Hypothalamus (tissue), 51 donors: ENCODE measurements at regions not wholly inside any gene's neighbourhood (a gene's known extent, or its start where the extent isn't known, plus 50 kb on each side); places are given as distances from the start of the nearest gene placed in this dataset.

Source experiments
- DNase-seq, 51 donors: peaks; one replicate each; lab custom pipeline; 2025; lab: John Stamatoyannopoulos, UW

DNA sequence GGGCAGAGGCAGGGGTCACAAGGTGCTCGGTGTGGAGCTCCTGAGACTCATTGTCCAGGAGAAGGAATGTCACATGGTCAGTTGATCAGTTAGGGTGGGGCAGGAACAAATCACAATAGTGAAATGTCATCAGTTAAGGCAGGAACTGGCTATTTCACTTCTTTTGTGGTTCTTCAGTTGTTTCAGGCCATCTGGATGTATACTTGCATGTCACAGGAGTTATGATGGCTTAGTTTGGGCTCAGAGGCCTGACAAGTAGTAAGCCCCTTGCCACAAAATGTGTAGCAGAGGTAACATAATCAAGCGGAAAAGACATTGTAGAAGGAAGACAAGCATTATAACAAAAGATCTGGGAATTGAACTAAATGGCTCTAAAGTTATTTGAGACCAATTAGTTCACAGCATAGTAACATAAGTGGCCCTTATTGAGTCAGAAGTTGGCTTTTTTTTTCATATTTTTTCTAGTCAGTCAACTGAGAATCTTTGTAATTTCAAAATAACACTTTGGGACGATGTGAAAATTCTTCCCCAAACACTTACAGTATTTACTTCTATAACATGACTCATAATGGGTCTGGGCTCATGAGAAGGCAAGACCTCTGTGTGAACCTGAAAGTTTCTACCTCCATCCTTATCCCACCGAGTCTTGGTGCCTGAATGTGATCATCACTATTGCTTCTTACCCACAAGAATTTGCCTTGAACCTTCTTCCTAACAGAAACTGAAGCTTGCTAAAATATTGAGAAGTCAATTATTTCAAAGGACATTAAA lies 137.0 kb upstream of the DPT start:
- DNase-seq = no peak

DNA sequence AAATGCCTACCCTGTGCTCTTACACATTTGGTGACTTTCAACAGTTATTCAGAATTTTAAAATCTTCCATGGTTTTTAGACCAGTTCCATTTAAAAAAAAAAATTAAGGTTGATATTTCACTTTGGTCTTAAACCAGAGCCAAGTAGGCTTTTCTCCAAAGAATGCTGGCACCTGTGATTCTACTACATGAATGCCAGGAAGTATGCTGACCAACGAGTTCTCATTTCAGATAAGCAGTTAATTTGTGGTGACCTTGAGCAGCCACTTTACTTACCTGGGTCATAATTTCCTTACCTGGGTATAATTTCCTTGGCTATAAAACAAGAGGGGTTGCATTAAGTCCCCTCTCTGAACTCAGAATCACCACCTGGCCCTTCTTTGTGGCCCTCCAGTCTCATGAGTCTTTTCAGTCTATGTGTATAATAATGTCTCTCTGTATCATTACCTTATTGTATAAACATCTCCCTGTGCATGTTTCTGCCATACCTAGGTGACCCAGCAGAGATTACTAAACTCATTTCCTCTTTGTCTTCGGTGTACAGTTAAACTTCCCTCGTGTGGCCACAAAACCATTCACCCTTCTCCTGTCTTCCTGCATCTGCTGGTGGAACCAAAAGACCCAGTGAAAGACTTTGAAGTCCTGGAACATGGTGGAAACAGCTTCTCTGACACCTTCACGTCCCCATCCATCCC lies 139.1 kb upstream of the DPT start:
- DNase-seq = no peak

DNA sequence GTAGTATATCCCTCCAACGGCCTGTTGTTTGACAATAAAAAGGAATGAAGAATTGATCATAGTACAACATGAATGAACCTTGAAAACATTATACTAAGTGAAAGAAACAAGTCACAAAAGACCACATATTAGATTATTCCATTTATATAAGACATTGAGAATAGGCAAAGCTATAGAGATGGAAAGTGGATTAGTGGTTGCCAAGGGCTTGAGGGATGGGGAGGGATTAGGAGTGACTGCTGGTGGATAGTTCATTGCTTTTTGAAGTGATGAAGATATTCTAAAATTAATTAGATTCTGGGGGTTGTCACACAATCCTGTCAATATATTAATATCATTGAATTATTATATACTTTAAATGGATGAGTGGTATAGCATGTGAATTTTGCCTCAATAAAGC lies 142.5 kb upstream of the DPT start:
- no peak for DNase-seq

DNA sequence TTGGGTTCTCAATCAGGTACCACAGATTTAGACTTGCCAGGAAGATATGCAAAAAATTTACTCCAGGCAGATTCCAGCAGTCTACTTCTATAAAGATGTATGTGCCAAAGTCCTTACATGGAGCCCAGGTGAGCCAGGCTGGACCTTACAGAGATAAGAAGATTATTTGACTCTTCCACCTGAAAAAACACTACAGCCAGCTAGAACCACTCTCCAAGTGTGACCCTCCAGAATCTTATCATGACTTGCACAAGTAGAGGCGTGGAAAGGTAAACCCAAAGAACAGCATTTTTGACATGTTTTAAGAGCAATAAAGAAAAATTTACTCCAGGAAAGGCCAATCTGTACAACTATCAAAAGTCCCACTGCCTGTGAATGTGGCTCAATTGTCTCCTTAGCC lies 146.8 kb upstream of the DPT start:
- DNase-seq = no peak

DNA sequence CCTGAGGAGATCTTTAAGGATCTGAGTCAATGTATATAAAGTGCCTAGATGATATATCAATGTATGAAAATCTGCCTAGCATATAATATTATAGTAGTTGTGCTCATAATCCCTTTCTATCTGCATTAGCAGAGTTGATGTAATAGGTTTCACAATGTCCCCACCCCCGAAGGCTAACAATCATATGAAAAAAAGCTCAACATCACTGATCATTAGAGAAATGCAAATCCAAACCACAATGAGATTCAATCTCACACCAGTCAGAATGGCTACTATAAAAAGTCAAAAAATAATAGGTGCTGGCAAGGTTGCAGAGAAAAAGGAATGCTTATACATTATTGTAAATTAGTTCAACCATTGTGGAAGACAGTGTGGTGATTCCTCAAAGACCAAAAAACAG lies 147.8 kb upstream of the DPT start:
- DNase-seq = no peak

DNA sequence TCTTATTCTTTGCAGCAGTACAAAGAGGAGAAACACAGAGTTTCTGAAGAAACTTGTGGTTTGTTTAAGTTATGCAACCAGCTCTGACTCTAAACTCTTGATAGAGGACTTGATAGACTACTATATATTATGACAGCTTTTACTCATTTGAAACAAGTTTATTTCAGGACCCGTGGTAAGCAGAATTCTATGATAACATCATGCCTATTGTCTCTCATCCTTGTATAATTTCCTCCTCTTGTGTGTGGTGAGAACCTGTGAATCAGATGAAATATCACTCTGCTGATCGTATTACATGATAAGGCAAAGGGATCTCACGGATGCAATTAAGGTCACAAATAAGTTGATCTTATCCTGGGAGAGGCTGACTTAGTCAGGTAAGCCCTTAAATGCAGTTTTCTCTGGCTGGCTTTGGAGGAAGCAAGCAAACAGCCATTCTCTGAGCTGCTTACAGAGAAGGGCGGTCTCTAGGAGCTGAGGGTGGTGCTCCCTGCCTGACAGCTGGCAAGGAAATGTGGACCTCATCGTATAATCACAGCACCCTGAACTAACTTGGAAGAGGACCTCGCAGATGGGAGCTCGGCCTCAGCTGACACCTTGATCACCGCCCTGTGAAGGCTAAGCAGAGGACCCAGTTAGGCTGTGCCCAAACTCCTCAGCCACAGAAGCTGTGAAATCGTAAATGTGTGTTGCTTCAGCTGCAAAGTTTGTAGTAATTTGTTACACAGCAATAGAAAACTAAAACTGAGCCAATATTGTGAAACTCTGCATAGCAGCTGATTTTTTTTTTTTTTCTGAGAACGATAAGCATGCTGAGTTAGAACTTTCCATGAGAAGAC lies 151.1 kb upstream of the DPT start:
- DNase-seq = peak in 1 of 51 donors; percentile 1

DNA sequence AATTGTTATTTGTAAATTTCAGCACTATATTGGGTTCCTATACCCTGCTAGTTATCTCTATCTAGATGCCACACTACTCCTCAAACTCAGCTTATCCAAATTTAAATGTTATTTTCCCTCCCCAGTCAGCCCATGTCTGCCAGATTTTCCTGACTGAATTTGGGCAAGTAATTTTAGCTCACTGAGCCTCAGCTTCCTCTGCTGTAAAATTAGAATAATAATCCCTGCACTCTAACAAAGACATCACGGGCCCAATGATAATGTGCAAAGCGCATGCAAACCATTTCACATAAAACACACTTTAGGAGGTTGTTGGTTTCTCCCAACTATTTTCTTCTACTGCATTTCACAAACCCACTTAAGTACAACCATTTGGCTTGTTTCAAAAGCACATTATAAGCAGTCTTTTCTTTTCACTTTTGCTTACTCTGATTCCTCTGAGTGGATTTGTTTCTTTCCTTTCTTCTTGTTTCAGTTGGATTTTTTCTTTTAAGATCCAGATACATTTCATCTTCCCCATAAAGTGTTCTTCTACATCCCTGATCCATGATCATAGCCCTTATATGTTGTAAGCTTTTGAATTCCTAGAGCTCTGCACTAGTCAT lies 152.8 kb upstream of the DPT start:
- DNase-seq = no peak

DNA sequence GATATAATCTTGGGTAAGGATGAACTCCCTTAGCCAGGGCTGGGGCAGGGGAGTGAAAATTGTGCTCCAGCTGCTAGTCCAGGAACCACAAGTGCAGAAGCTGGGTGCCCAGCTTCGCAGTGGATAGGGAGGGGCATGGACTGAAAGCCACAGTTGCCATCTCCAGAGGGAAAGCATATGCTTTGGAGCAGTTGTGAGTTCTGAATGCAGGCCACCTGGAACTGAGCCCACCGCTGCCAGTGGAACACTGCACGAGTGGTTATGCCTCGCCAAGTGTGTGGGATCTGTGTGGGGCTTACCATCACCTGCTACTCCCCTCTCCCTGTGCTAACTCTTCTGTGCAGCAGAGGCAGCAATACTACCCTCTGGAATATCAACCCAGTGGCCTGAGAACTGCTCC lies 158.4 kb upstream of the DPT start:
- DNase-seq = no peak

DNA sequence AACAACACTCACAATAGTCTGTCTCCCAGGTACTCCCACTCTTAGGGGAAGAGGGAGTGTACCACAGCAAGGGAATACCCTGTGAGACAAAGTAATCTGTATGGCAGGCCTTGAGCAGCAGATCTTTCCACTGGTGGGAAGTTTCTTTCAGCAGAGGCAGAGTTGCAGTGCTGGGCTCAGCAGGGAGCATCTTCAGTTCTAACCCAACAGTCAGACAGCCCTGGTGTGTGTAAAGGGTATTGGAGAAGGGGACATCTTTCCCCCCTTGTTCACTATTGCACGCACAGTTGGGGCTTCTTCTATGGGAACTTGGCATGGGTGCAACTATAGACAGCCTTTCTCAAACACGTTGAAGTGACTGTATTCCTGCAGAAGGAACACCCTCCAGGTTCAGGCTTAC lies 159.4 kb upstream of the DPT start:
- DNase-seq = no peak

DNA sequence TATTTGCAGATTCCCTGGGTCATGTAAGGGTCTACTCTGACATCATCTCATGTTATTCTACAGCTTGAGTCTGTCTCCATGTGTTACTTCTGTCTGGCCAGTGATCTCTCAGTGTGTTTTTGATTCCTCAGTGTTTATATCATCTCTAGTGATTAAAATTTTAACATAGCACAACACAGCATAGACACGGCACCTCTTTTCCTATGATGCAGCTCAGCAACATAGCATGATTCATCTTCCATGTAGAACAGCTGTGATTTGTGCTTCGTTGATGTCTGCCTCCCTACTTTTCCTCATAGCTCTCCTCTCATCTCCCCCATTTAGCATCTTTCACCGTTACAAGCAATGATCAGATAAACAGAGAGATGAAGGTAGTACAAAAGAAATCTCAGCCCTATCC lies 163.9 kb upstream of the DPT start:
- DNase-seq = no peak

DNA sequence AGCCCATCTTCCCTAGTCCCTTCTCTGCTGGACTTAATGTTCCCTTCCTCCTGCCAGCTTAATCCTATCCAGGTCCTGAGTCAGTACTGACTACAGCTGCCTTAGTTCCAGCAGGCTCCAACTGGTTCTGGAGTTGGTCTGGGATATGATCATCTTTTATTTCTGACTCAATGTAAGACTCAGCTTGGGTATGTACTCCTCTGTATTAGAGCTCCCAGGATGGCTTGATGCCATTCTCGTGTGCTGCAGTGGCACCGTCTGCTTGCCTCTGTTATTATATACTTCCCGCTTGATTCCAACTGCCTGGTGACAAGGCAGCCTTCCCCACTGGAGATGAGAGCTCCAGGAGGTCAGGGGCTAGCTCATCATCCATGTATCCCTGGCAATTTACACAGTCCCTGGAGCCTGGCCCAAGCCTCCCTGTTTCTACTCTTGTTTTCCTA lies 164.4 kb upstream of the DPT start:
- peak in 1 of 51 donors; percentile 41 for DNase-seq

DNA sequence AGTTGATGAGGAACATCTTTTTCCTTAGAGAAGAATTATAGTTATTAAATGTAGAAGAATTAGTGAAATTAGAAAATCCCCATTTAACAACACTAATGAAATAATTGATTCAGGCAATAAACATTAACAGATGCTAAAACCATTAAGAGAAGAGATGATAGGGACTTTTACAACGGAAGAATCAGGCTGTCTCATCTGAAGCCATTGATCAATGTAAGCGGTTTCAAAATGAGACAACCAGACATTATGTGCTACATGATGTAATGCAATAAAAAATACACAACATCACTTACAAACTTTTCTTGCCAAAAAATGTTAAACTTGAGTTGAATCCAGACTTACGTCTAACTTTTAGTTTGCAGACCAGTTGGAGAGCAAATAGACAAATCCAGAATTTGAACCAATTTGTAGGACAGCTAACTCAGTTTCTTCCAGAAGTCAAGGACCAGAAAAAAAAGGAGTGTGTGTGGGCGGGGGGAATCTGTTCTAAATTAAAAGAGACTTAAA lies 165.4 kb upstream of the DPT start:
- no peak for DNase-seq

DNA sequence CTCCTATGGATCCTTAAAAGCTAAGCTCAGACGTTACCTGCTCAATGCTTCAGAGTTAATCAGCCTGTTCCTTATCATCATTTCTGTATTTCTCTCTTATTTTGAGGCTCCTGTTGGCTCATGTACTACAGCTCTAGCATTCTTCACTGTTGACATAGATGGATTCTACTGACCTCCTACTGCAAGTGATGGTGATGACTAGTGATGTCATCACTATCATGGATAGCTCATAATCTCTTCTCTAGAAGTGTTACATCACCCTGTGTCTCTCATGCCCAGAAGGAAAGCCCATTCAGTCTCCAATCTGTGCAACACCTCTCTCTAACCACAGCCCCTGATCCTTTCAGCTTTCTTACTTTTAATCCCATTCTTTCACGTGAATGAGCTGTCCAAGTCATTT lies 168.2 kb upstream of the DPT start:
- no peak for DNase-seq

DNA sequence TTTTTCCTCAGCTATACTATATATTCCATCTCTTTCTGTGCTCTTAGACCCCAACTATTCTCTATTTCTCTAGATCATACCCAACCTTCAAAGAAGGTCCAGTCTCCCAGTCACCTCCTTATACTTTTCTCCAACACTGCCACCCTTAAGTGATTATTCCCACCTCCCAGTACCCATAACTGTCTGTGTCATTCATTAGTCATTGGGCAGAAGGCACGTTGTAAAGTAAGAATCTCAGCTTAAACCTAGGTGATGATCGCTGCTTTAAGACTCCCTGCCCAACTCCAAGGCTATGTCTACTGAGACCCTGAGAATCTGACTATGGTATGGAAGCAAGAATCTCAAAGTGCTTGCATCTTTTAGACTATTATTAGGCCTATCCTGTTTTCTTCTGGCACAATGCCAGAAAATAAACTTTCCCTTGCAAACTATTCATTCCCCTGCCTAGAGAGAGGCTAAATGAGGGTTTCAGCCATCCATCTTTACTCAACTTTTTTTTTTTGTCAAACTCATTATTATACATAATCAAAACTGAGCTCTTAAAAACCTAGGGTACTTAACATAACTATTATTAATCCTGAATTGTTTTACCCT lies 174.3 kb upstream of the DPT start:
- no peak for DNase-seq

DNA sequence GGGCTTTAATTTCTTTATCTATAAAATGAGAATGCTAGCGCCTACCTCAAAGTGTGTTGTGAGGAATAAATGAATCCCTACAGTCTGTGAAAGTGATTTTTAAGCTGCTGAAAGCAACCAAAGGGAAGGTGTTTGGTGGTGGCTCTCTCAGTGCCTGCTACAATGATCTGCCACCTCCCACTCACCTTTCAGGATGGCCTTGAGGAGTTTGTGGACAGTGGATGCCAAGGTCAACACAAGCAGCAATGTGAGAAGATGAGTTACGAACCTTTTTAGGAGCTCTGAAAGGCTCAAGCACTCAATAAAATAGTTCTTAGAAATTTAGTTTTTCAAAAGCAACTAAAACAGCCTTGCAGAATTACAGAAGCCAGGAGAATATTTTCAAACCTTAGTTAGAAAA lies 176.6 kb upstream of the DPT start:
- no peak for DNase-seq

DNA sequence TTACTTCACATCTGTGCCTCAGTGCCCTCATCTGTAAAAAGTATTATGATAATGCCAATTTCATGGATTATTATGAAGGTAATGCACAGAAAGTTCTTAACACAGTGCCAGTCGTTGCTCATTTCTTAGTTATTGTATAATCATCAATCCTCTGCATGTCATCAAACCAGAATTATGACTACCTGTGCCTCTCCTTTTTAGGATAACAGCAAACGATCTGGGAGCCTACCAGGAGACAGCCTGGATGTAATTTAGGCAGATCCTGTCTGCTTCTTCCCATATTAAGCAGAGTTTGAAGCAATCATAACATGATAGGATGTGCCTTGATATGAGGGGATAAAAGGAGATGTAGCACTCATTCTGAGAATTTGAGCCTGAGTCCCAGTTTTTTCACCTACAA lies 177.4 kb upstream of the DPT start:
- no peak for DNase-seq

DNA sequence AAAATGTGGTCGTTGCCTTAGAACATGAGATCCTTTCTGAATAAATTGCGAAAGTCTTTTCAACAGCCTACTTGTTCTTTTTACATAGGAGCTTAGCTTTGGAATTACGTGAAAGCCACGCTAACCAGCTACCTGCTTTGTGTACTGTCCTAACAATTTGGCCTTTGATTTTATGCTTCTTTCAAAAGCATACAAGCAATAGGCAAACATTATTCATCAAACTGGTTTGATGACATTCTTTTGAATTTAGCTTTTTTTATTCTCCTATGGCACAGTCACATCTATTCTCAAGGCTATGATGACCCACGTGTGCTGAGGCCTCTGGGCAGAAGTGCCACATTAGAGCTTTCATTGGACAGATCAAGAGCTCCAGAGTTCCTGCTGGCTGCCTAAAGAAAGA lies 178.0 kb upstream of the DPT start:
- DNase-seq = no peak

DNA sequence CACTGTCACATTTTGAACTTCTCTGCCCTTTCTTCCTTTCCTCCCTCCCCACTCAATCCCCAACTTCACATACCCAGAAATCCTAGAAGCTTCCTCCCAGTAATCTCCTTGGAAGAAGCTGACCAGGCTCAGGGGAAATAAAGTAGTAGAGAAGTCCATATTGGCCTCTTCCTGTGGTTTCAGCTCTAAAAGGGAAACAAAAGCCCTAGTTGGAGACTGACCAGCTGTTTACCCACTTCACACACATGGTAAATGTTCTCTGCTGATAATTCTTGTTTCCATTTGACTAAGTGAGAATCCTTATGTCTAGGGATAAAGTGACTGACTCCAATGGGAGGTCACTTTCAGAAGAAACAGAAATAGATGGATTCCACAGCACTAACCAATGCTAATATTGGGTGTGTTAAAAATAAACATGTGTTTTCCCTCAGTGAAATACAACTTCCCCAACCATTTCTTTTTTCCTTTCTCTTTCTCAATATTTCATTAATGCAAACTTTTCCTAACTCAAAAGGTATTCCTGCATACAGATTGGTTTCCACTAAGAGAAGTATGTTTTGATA lies 178.9 kb upstream of the DPT start:
- no peak for DNase-seq

DNA sequence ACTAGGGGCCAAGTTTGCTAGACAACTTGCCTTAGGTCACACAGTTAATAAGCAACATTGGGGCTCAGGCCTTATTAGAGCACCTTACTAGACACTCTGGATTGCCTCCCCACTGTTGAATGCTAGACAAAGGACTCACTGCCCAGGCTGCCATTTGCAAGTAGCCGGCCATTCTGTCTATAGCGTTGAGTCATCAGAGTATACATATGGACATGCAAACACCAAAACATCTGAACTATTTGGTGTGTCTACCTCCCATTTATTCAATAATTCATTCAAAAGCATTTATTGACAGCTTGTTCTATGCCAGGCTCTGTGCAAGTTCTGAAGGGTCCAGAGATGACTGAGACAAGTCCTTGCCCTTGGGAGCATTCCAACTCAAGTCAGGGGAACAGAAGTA lies 181.4 kb upstream of the DPT start:
- DNase-seq = no peak

DNA sequence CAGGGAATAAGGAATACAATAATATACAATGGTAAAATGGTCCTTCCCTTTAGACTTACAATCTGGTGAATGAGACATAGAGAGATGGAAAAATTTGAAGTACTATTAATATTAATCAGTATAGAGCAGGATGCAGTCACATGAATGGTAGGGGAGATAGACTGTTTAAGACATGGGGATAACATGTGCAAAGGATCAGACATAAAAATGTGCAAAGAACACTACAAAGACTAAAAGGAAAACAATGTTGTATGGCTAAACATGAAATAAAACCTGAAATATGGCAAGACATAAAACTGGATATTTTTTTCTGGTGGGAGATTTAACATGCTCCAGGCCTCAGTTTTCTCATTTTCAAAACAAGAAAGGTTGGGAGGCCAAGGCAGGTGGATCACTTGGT lies 182.4 kb upstream of the DPT start:
- DNase-seq = no peak
